Transverse colon (tissue), 3 donors: ENCODE measurements at regions not wholly inside any gene's neighbourhood (a gene's known extent, or its start where the extent isn't known, plus 50 kb on each side); places are given as distances from the start of the nearest gene placed in this dataset.

ENCODE experiments used
- CTCF ChIP-seq, 5 experiments: fragments of 200-600 bp in 3 of 5; fragments of 450-650 bp in 2 of 5; sonication (generic) in 3 of 5; IDR thresholded peaks; 1 replicate in 2 of 5; 2 replicates in 3 of 5; pipeline ENCODE4 v1.5.1; 2016 to 2017; ENCODE audit warnings: antibody characterized with exemption in 5 of 5, inconsistent platforms in 3 of 5, mild to moderate bottlenecking in 2 of 5, moderate library complexity in 1 of 5
- POLR2A ChIP-seq: fragments of 450-650 bp; IDR thresholded peaks from one replicate; pipeline ENCODE4 v1.6.1; 2016; ENCODE audit warnings: antibody characterized with exemption, mild to moderate bottlenecking, moderate library complexity

DNA sequence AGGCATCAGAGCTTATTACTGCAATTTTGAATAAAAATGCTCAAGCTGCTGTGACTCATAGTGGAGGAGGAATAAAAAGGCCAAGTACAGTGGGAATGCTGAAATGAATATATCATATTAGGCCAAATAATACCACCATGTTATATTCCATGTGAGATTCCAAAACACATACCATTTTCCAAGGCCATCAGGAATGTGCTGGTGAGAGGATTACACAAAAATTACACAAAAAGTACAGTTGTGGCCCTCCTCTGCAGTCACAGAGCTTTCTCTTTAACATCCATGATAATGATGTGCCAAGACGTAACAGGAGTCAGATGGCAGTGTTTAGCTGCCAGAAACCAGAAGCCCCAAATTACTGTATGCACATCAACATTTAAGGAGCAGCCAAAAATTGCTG is 153.5 kb downstream of the PCDH18 start:
- TF ChIP-seq POLR2A (no peak), CTCF (IDR thresholded peaks at IDR 0.05) (no peak)
